H9 (cell line): ENCODE measurements at regions not wholly inside any gene's neighbourhood (a gene's known extent, or its start where the extent isn't known, plus 50 kb on each side); places are given as distances from the start of the nearest gene placed in this dataset.

Experiments
- DNase-seq: peaks from one replicate; pipeline ENCODE4 v3.0.0-alpha.2; 2017
- H2AFZ ChIP-seq: one replicate; pipeline ENCODE4 v1.6.1; 2013; ENCODE audit warnings: mild to moderate bottlenecking, low read length, control low read depth, moderate library complexity
- H2AK5ac ChIP-seq: 2 replicates; pipeline ENCODE4 v1.6.1; 2013; ENCODE audit warnings: low read length, control low read depth, mixed read lengths; ENCODE audit not compliant: insufficient read length
- H2BK120ac ChIP-seq: one replicate; pipeline ENCODE4 v1.6.1; 2013; ENCODE audit warnings: low read depth, mild to moderate bottlenecking, low read length, control low read depth, inconsistent platforms; ENCODE audit not compliant: poor library complexity, severe bottlenecking
- H2BK12ac ChIP-seq: 2 replicates; pipeline ENCODE4 v1.6.1; 2013; ENCODE audit warnings: low read length, control low read depth, mixed read lengths, low read depth; ENCODE audit not compliant: insufficient read length
- H2BK15ac ChIP-seq: 2 replicates; pipeline ENCODE4 v1.6.1; 2013; ENCODE audit warnings: low read depth, low read length, control low read depth
- H2BK20ac ChIP-seq: one replicate; pipeline ENCODE4 v1.6.1; 2013; ENCODE audit warnings: low read depth, mild to moderate bottlenecking, low read length, control low read depth, inconsistent platforms; ENCODE audit not compliant: poor library complexity, severe bottlenecking
- H2BK5ac ChIP-seq: 2 replicates; pipeline ENCODE4 v1.6.1; 2013; ENCODE audit warnings: low read length, control low read depth, mixed read lengths; ENCODE audit not compliant: insufficient read length
- H3K14ac ChIP-seq: 2 replicates; pipeline ENCODE4 v1.6.1; 2013; ENCODE audit warnings: low read length, control low read depth; ENCODE audit not compliant: insufficient read depth
- H3K18ac ChIP-seq: 2 replicates; pipeline ENCODE4 v1.6.1; 2013; ENCODE audit warnings: low read depth, mild to moderate bottlenecking, mixed read lengths, low read length, control low read depth; ENCODE audit not compliant: insufficient read length
- H3K23ac ChIP-seq: 2 replicates; pipeline ENCODE4 v1.6.1; 2013; ENCODE audit warnings: low read length, control low read depth, mixed read lengths, low read depth; ENCODE audit not compliant: insufficient read length
- H3K23me2 ChIP-seq: 2 replicates; pipeline ENCODE4 v1.6.1; 2013; ENCODE audit warnings: low read depth, mild to moderate bottlenecking, mixed read lengths, low read length, control low read depth; ENCODE audit not compliant: insufficient read length, poor library complexity, severe bottlenecking
- H3K27ac ChIP-seq: 2 replicates; pipeline ENCODE4 v1.5.1; 2013; ENCODE audit warnings: low read length, control low read depth, mixed read lengths, low read depth; ENCODE audit not compliant: insufficient read length
- H3K27me3 ChIP-seq: 2 replicates; pipeline ENCODE4 v1.6.1; 2013; ENCODE audit warnings: low read length, control low read depth, inconsistent platforms; ENCODE audit not compliant: insufficient read depth
- H3K4ac ChIP-seq: 2 replicates; pipeline ENCODE4 v1.6.1; 2013; ENCODE audit warnings: low read depth, mild to moderate bottlenecking, control low read depth, inconsistent platforms, low read length, moderate library complexity
- H3K4me1 ChIP-seq: 2 replicates; pipeline ENCODE4 v1.6.1; 2013; ENCODE audit warnings: low read length, control low read depth, inconsistent platforms; ENCODE audit not compliant: insufficient read depth
- H3K4me2 ChIP-seq: 2 replicates; pipeline ENCODE4 v1.6.1; 2013; ENCODE audit warnings: low read length, control low read depth, mixed read lengths; ENCODE audit not compliant: insufficient read length, insufficient read depth
- H3K56ac ChIP-seq: 2 replicates; pipeline ENCODE4 v1.6.1; 2013; ENCODE audit warnings: low read depth, mild to moderate bottlenecking, mixed read lengths, low read length, control low read depth; ENCODE audit not compliant: insufficient read length
- H3K79me1 ChIP-seq: 2 replicates; pipeline ENCODE4 v1.6.1; 2013; ENCODE audit warnings: low read depth, mild to moderate bottlenecking, moderate library complexity, low read length, control low read depth, inconsistent platforms; ENCODE audit not compliant: insufficient read depth, poor library complexity, severe bottlenecking
- H3K79me2 ChIP-seq: 2 replicates; pipeline ENCODE4 v1.6.1; 2013; ENCODE audit warnings: low read length, control low read depth, inconsistent platforms; ENCODE audit not compliant: insufficient read depth
- H3K9ac ChIP-seq: 2 replicates; pipeline ENCODE4 v1.6.1; 2013; ENCODE audit warnings: low read length, control low read depth, mixed read lengths; ENCODE audit not compliant: insufficient read length; ENCODE audit errors: extremely low read depth
- H3K9me3 ChIP-seq: one replicate; pipeline ENCODE4 v1.6.1; 2013; ENCODE audit warnings: low read depth, low read length, inconsistent platforms; ENCODE audit not compliant: control insufficient read depth
- H3T11ph ChIP-seq: one replicate; pipeline ENCODE4 v1.6.1; 2013; ENCODE audit warnings: mild to moderate bottlenecking, low read length, control low read depth, inconsistent platforms
- H4K20me1 ChIP-seq: one replicate; pipeline ENCODE4 v1.6.1; 2013; ENCODE audit not compliant: control insufficient read depth, insufficient read length, insufficient read depth
- H4K5ac ChIP-seq: 2 replicates; pipeline ENCODE4 v1.6.1; 2013; ENCODE audit warnings: low read depth, mild to moderate bottlenecking, mixed read lengths, low read length, control low read depth; ENCODE audit not compliant: insufficient read length
- H4K8ac ChIP-seq: replicated peaks from 2 replicates; pipeline ENCODE4 v1.6.1; 2013; ENCODE audit warnings: low read length, control low read depth, mixed read lengths, low read depth; ENCODE audit not compliant: insufficient read length
- H4K91ac ChIP-seq: 2 replicates; pipeline ENCODE4 v1.6.1; 2013; ENCODE audit warnings: low read depth, mild to moderate bottlenecking, moderate library complexity, mixed read lengths, low read length, control low read depth; ENCODE audit not compliant: insufficient read length
- H3K27ac Mint-ChIP-seq, 3 experiments: 2 replicates in 2 of 3; 3 replicates in 1 of 3; pipeline ENCODE4 v1.8.0; 2020 to 2021; ENCODE audit warnings: mixed read lengths in 3 of 3, mild to moderate bottlenecking in 1 of 3, moderate library complexity in 1 of 3
- H3K27me3 Mint-ChIP-seq: 2 replicates; pipeline ENCODE4 v1.8.0; 2021; ENCODE audit warnings: low read depth, mild to moderate bottlenecking, moderate library complexity, mixed read lengths
- H3K36me3 Mint-ChIP-seq, 3 experiments: 2 replicates in 2 of 3; 3 replicates in 1 of 3; pipeline ENCODE4 v1.8.0; 2020 to 2021; ENCODE audit warnings: low read depth in 3 of 3, mixed read lengths in 3 of 3; ENCODE audit not compliant: insufficient read depth in 1 of 3
- H3K4me1 Mint-ChIP-seq, 2 experiments: 2 replicates each; pipeline ENCODE4 v1.8.0; 2020; ENCODE audit warnings: mixed read lengths in 2 of 2
- H3K4me3 Mint-ChIP-seq, 2 experiments: 2 replicates in 1 of 2; 3 replicates in 1 of 2; pipeline ENCODE4 v1.8.0; 2020 to 2021; ENCODE audit warnings: mild to moderate bottlenecking in 2 of 2, mixed read lengths in 2 of 2, moderate library complexity in 1 of 2
- H3K9me3 Mint-ChIP-seq, 2 experiments: 2 replicates in 1 of 2; 3 replicates in 1 of 2; pipeline ENCODE4 v1.8.0; 2020; ENCODE audit warnings: mild to moderate bottlenecking in 2 of 2, mixed read lengths in 2 of 2, moderate library complexity in 1 of 2
- CTCF ChIP-seq: fragments of 200-600 bp; sonication (generic); conservative IDR thresholded peaks from 3 replicates; pipeline ENCODE4 v1.8.0; 2021; ENCODE audit warnings: antibody characterized with exemption, mild to moderate bottlenecking
- WGBS: extraction: QIAGEN DNeasy Blood & Tissue Kit; methylation state at CpG from one replicate; pipeline ENCODE4 v1.1.7; 2013; ENCODE audit warnings: missing lambda C conversion rate, low lambda C conversion rate, mixed read lengths; ENCODE audit not compliant: insufficient read length; ENCODE audit errors: extremely low coverage; 5-methylcytosine and 5-hydroxymethylcytosine counted together

DNA sequence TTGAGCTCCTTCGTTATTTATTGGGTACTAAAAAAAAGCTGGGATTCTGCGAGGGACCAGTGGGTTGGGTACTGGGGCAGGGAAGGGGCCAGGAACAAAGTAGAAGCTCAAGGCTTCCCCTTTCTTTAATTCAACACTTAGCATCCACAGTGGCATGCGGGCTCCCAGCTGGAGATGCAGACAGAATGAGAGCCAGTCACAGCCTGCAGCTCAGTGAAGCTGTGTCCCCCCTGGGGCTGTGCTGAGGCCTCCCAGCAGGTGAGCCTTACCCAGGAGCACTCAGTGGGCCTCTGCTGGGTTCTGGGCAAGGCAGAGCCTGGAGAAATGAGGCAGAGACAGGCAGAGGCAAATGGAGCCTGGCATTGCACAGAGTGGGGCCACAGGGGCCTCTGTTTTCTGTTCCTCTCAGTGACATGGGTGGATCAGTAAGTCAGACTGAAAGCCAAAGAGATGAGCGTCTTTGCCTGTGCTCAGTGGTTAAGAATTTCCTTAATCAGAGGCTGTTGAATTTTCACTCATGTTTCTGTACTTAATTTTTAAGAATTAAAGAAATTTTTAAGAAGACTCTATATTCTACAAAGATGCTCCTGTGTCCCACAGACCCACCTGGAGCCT, 181.4 kb upstream of the RBPJ start:
- H3K9me3 ChIP-seq, result no peaks in the 10 kb centered on the region
- Mint-ChIP-seq H3K4me3 (no peak overlapping the region), H3K27me3 (no peaks in the 10 kb centered on the region; the same call in none of the 2 replicates), H3K9me3 (no peaks in the 10 kb centered on the region; a peak in 4 of 5 replicates), H3K36me3 (no peaks in the 10 kb centered on the region; a peak in 1 of 7 replicates), H3K4me1 (peaks cover 29 to 30% of the 10 kb centered on the region in 2 experiments), H3K27ac (no peak overlapping the region)
- H2BK5ac ChIP-seq, result no peak overlapping the region
- H4K8ac ChIP-seq, result no peak overlapping the region
- H3K23ac ChIP-seq, result no peak overlapping the region
- H2BK12ac ChIP-seq, result no peak overlapping the region
- H4K20me1 ChIP-seq, result no peaks in the 10 kb centered on the region
- H3K56ac ChIP-seq, result no peak overlapping the region
- no peaks in the 10 kb centered on the region for H3K79me2 ChIP-seq
- no peak overlapping the region for H3K27ac ChIP-seq
- no peak for TF ChIP-seq CTCF
- H2AFZ ChIP-seq, result no peak overlapping the region
- H3K4me2 ChIP-seq, result no peak overlapping the region
- H4K5ac ChIP-seq, result no peak overlapping the region
- H2BK120ac ChIP-seq, result no peak overlapping the region
- no peaks in the 10 kb centered on the region for H3K79me1 ChIP-seq
- H2BK15ac ChIP-seq, result no peak overlapping the region
- no peak overlapping the region for H3K18ac ChIP-seq
- H3K14ac ChIP-seq, result no peak overlapping the region
- no peaks in the 10 kb centered on the region for H3K4me1 ChIP-seq
- H3K4ac ChIP-seq, result no peak overlapping the region
- no CpG with 5 or more reads among the region's 4 CpGs for WGBS
- no peaks in the 10 kb centered on the region for H3K23me2 ChIP-seq
- no peak overlapping the region for H2AK5ac ChIP-seq
- H2BK20ac ChIP-seq, result no peak overlapping the region
- no peaks in the 10 kb centered on the region for H3K27me3 ChIP-seq
- no peak overlapping the region for H3T11ph ChIP-seq
- H4K91ac ChIP-seq, result no peak overlapping the region
- no peak overlapping the region for H3K9ac ChIP-seq
- no peak for DNase-seq
